Liver (tissue), 7 donors: ENCODE measurements at regions not wholly inside any gene's neighbourhood (a gene's known extent, or its start where the extent isn't known, plus 50 kb on each side); places are given as distances from the start of the nearest gene placed in this dataset.

Source experiments
- DNase-seq: peaks from one replicate; pipeline ENCODE4 v3.0.0-alpha.2; 2017; ENCODE audit warnings: low spot score
- H3K27ac ChIP-seq, 2 donors: one replicate each; pipeline ENCODE4 v1.7.0; 2013; ENCODE audit warnings: inconsistent platforms in 2 of 2, low read length in 2 of 2, control low read depth in 1 of 2, low read depth in 1 of 2, mild to moderate bottlenecking in 1 of 2
- H3K27me3 ChIP-seq, 4 donors: one replicate each; pipeline versions ENCODE4 v1.6.1 to v1.7.0; 2013; ENCODE audit warnings: low read length in 3 of 4, inconsistent platforms in 1 of 4, mild to moderate bottlenecking in 1 of 4, moderate library complexity in 1 of 4; ENCODE audit not compliant: control insufficient read depth in 4 of 4, insufficient read depth in 4 of 4
- H3K36me3 ChIP-seq, 4 donors: one replicate each; pipeline versions ENCODE4 v1.6.1 to v1.7.0; 2013; ENCODE audit warnings: low read length in 3 of 4, mild to moderate bottlenecking in 3 of 4, low read depth in 1 of 4, moderate library complexity in 1 of 4; ENCODE audit not compliant: control insufficient read depth in 4 of 4, insufficient read depth in 3 of 4
- H3K4me1 ChIP-seq, 4 donors: one replicate each; pipeline versions ENCODE4 v1.6.1 to v1.7.0; 2013; ENCODE audit warnings: low read length in 3 of 4, mild to moderate bottlenecking in 3 of 4, moderate library complexity in 1 of 4; ENCODE audit not compliant: control insufficient read depth in 4 of 4, insufficient read depth in 4 of 4
- H3K4me3 ChIP-seq, 3 donors: one replicate each; pipeline versions ENCODE4 v1.6.1 to v1.7.0; 2013; ENCODE audit warnings: low read length in 3 of 3, control low read depth in 1 of 3, low read depth in 1 of 3, mild to moderate bottlenecking in 1 of 3
- H3K9ac ChIP-seq, 2 donors: one replicate each; pipeline ENCODE4 v1.7.0; 2013; ENCODE audit warnings: low read length in 2 of 2, mild to moderate bottlenecking in 2 of 2, moderate library complexity in 2 of 2, control low read depth in 1 of 2, low read depth in 1 of 2
- H3K9me3 ChIP-seq, 4 donors: one replicate each; pipeline versions ENCODE4 v1.6.1 to v1.7.0; 2013; ENCODE audit warnings: low read length in 3 of 4; ENCODE audit not compliant: control insufficient read depth in 4 of 4
- ATF3 ChIP-seq: IDR thresholded peaks from 2 replicates; pipeline ENCODE4 v1.6.1; 2016; ENCODE audit warnings: antibody characterized with exemption
- FOXA2 ChIP-seq: IDR thresholded peaks from 2 replicates; pipeline ENCODE4 v1.6.1; 2016; ENCODE audit warnings: antibody characterized with exemption
- GABPA ChIP-seq, 2 donors: IDR thresholded peaks in 1 of 2; conservative IDR thresholded peaks in 1 of 2; 2 replicates each; pipeline ENCODE4 v1.6.1; 2016; ENCODE audit warnings: antibody characterized with exemption in 2 of 2, mild to moderate bottlenecking in 1 of 2, moderate library complexity in 1 of 2
- HNF4A ChIP-seq, 2 donors: conservative IDR thresholded peaks; 2 replicates each; pipeline ENCODE4 v1.6.1; 2016; ENCODE audit warnings: antibody characterized with exemption in 2 of 2, mild to moderate bottlenecking in 2 of 2
- HNF4G ChIP-seq: IDR thresholded peaks from 2 replicates; pipeline ENCODE4 v1.6.1; 2016; ENCODE audit warnings: antibody characterized with exemption
- NR2F2 ChIP-seq: IDR thresholded peaks from 2 replicates; pipeline ENCODE4 v1.6.1; 2016; ENCODE audit warnings: antibody characterized with exemption
- RXRA ChIP-seq, 2 donors: IDR thresholded peaks; 2 replicates each; pipeline ENCODE4 v1.6.1; 2017 to 2018; ENCODE audit warnings: antibody characterized with exemption in 2 of 2, mild to moderate bottlenecking in 1 of 2
- TAF1 ChIP-seq: conservative IDR thresholded peaks from 2 replicates; pipeline ENCODE4 v1.6.1; 2016; ENCODE audit warnings: antibody characterized with exemption, mild to moderate bottlenecking
- YY1 ChIP-seq: IDR thresholded peaks from 2 replicates; pipeline ENCODE4 v1.6.1; 2016; ENCODE audit warnings: antibody characterized with exemption, mild to moderate bottlenecking
- ZBTB33 ChIP-seq: IDR thresholded peaks from 2 replicates; pipeline ENCODE4 v1.6.1; 2016; ENCODE audit warnings: antibody characterized with exemption
- WGBS: extraction: QIAGEN DNeasy Blood & Tissue Kit; methylation state at CpG from one replicate; pipeline ENCODE4 v1.1.7; 2013; 5-methylcytosine and 5-hydroxymethylcytosine counted together
- TF ChIP-seq, protein P1 (sequence below): IDR thresholded peaks from 2 replicates; pipeline ENCODE4 v1.6.1; 2016; ENCODE audit warnings: antibody characterized with exemption
- TF ChIP-seq, protein P2 (sequence below): IDR thresholded peaks from 2 replicates; pipeline ENCODE4 v1.6.1; 2016; ENCODE audit warnings: antibody characterized with exemption, mild to moderate bottlenecking
- donor health status: healthy.
- donor health status: healthy.
- donor health status: healthy.
- donor health status: healthy.

DNA sequence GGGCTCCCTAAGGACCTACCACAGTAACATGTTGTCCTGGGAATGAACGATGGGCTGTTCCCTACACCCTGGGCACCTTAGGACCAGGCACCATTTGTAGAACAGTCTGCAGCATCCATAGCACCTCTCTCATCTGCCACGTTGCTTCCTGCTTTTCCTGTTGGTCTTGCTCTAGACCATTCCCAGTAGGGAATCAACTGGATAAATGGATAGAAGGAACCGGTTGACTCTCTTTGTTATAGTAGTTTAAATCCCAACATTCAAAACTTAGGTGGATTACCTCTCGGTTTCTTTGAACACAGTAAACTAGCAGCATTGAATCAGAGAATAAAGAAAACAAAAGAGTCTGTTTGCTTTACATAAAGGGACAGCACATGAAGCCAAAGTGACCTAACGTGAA, 159.1 kb downstream of the HS3ST3B1 start:
- Histone ChIP-seq H3K9me3 (no peaks in the 10 kb centered on the region), H3K4me1 (no peaks in the 10 kb centered on the region), H3K27me3 (no peaks in the 10 kb centered on the region), H3K4me3 (no peak overlapping the region), H3K27ac (no peak overlapping the region), H3K36me3 (no peaks in the 10 kb centered on the region), H3K9ac (no peak overlapping the region)
- WGBS = 88% methylated on average over 5 of the region's 5 CpGs
- DNase-seq = no peak
- no peak for TF ChIP-seq ZBTB33
- TF ChIP-seq RXRA (IDR thresholded peaks at IDR 0.05) = no peak
- no peak for TF ChIP-seq YY1
- TF ChIP-seq HNF4A (conservative IDR thresholded peaks at IDR 0.05) = no peak
- no peak for TF ChIP-seq ATF3
- TF ChIP-seq NR2F2 = no peak
- TF ChIP-seq, protein P1, sequence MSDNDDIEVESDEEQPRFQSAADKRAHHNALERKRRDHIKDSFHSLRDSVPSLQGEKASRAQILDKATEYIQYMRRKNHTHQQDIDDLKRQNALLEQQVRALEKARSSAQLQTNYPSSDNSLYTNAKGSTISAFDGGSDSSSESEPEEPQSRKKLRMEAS = no peak

DNA sequence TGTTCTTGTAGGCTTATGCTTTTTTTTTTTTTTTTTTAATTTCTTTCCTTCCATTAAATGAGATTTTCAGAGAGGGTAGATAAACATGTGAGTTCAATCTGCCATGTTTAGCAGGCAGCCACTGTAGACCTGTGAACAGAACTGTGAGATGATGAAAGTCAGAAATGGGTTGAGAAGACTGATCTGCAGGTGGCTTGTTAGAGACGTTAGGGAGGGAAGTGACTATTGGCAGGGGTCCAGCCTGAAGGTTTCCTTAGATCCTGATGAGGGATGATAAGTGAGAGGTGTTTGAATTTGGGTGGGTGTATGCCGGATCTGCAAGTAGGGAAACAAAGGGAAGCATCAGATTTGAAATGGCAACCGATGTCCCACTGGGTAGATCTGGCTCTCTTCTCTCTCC, 157.8 kb downstream of the HS3ST3B1 start:
- H3K36me3 ChIP-seq = no peaks in the 10 kb centered on the region
- no peak for DNase-seq
- no peaks in the 10 kb centered on the region for H3K9me3 ChIP-seq
- no peak overlapping the region for H3K4me3 ChIP-seq
- no peak overlapping the region for H3K9ac ChIP-seq
- H3K27me3 ChIP-seq = no peaks in the 10 kb centered on the region
- TF ChIP-seq FOXA2 = no peak
- TF ChIP-seq HNF4G = no peak
- TF ChIP-seq, protein P2, sequence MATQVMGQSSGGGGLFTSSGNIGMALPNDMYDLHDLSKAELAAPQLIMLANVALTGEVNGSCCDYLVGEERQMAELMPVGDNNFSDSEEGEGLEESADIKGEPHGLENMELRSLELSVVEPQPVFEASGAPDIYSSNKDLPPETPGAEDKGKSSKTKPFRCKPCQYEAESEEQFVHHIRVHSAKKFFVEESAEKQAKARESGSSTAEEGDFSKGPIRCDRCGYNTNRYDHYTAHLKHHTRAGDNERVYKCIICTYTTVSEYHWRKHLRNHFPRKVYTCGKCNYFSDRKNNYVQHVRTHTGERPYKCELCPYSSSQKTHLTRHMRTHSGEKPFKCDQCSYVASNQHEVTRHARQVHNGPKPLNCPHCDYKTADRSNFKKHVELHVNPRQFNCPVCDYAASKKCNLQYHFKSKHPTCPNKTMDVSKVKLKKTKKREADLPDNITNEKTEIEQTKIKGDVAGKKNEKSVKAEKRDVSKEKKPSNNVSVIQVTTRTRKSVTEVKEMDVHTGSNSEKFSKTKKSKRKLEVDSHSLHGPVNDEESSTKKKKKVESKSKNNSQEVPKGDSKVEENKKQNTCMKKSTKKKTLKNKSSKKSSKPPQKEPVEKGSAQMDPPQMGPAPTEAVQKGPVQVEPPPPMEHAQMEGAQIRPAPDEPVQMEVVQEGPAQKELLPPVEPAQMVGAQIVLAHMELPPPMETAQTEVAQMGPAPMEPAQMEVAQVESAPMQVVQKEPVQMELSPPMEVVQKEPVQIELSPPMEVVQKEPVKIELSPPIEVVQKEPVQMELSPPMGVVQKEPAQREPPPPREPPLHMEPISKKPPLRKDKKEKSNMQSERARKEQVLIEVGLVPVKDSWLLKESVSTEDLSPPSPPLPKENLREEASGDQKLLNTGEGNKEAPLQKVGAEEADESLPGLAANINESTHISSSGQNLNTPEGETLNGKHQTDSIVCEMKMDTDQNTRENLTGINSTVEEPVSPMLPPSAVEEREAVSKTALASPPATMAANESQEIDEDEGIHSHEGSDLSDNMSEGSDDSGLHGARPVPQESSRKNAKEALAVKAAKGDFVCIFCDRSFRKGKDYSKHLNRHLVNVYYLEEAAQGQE = no peak
- no peak for TF ChIP-seq RXRA (IDR thresholded peaks at IDR 0.05)
- no peak for TF ChIP-seq GABPA (IDR thresholded peaks at IDR 0.05 in 1 of 2, conservative IDR thresholded peaks at IDR 0.05 in 1 of 2)
- no peak for TF ChIP-seq ATF3
- no peaks in the 10 kb centered on the region for H3K4me1 ChIP-seq
- WGBS = 77% methylated on average over 3 of the region's 3 CpGs
- H3K27ac ChIP-seq = no peak overlapping the region

DNA sequence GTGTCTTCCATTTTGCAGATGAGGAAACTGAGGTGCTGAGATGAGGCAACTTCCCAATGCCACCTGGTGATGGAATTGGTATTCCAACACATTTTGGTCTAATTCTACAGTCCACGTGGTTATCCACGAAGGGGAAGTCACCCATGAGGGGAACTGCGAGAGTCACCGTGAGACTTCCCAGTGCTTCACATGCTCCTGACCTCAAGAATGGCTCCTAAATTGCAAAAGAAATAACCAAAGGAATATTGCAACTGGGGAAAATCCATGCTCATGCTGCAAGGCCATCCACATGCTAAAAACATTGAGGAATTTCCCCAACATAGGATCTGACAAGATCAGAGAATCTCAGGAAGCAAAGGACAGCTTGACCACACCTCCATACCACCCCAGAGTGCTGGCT, 153.9 kb downstream of the HS3ST3B1 start:
- H3K9ac ChIP-seq = no peak overlapping the region
- no peaks in the 10 kb centered on the region for H3K27me3 ChIP-seq
- no peaks in the 10 kb centered on the region for H3K36me3 ChIP-seq
- H3K9me3 ChIP-seq = no peaks in the 10 kb centered on the region
- 95% methylated on average over 4 of the region's 4 CpGs for WGBS
- no peak overlapping the region for H3K27ac ChIP-seq
- DNase-seq = no peak
- no peak overlapping the region for H3K4me3 ChIP-seq
- no peaks in the 10 kb centered on the region for H3K4me1 ChIP-seq
- TF ChIP-seq ATF3 (no peak), ZBTB33 (no peak), TAF1 (no peak), RXRA (IDR thresholded peaks at IDR 0.05) (no peak)
- TF ChIP-seq, protein P2 = no peak
- TF ChIP-seq, protein P1 = no peak
